Neural progenitor cell (in vitro differentiated cells): ENCODE measurements at regions not wholly inside any gene's neighbourhood (a gene's known extent, or its start where the extent isn't known, plus 50 kb on each side); places are given as distances from the start of the nearest gene placed in this dataset.

ENCODE experiments used
- DNase-seq: peaks from one replicate; pipeline ENCODE4 v3.0.0-alpha.2; 2016; ENCODE audit warnings: low spot score
- H2AFZ ChIP-seq: fragments of 200-600 bp; sonication (generic); replicated peaks from 2 replicates; pipeline ENCODE4 v1.6.1; 2016; ENCODE audit warnings: antibody characterized with exemption
- H3F3A ChIP-seq: fragments of 200-600 bp; sonication (generic); 2 replicates; pipeline ENCODE4 v1.6.1; 2016; ENCODE audit warnings: antibody characterized with exemption, low read depth
- H3K27ac ChIP-seq: fragments of 200-600 bp; sonication (generic); 2 replicates; pipeline ENCODE4 v1.5.1; 2016; ENCODE audit warnings: mild to moderate bottlenecking
- H3K27me3 ChIP-seq: fragments of 200-600 bp; sonication (generic); 2 replicates; pipeline ENCODE4 v1.6.1; 2016; ENCODE audit warnings: mild to moderate bottlenecking, moderate library complexity
- H3K36me3 ChIP-seq: fragments of 200-600 bp; sonication (generic); 2 replicates; pipeline ENCODE4 v1.5.1; 2016
- H3K4me1 ChIP-seq: fragments of 200-600 bp; sonication (generic); 2 replicates; pipeline ENCODE4 v1.6.1; 2016; ENCODE audit warnings: mixed run types
- H3K4me2 ChIP-seq: fragments of 200-600 bp; sonication (generic); 2 replicates; pipeline ENCODE4 v1.6.1; 2016
- H3K4me3 ChIP-seq: fragments of 200-600 bp; sonication (generic); 2 replicates; pipeline ENCODE4 v1.5.1; 2016
- H3K79me2 ChIP-seq: fragments of 200-600 bp; sonication (generic); 2 replicates; pipeline ENCODE4 v1.6.1; 2016; ENCODE audit warnings: low read depth
- H3K9ac ChIP-seq: fragments of 200-600 bp; sonication (generic); 2 replicates; pipeline ENCODE4 v1.6.1; 2016
- H3K9me3 ChIP-seq: fragments of 200-600 bp; sonication (generic); 2 replicates; pipeline ENCODE4 v1.5.1; 2016; ENCODE audit warnings: low read depth
- H4K20me1 ChIP-seq: fragments of 200-600 bp; sonication (generic); 2 replicates; pipeline ENCODE4 v1.6.1; 2016; ENCODE audit warnings: low read depth
- H3K27ac Mint-ChIP-seq: 3 replicates; pipeline ENCODE4 v1.8.0; 2021; ENCODE audit warnings: mixed read lengths
- H3K27me3 Mint-ChIP-seq: 2 replicates; pipeline ENCODE4 v1.8.0; 2022; ENCODE audit warnings: low read depth, mild to moderate bottlenecking, inconsistent platforms, moderate library complexity, mixed read lengths; ENCODE audit not compliant: insufficient read depth
- H3K36me3 Mint-ChIP-seq: 3 replicates; pipeline ENCODE4 v1.8.0; 2021; ENCODE audit warnings: mixed read lengths
- H3K4me1 Mint-ChIP-seq: 3 replicates; pipeline ENCODE4 v1.8.0; 2021; ENCODE audit warnings: mixed read lengths
- H3K4me3 Mint-ChIP-seq: 3 replicates; pipeline ENCODE4 v1.8.0; 2021; ENCODE audit warnings: mild to moderate bottlenecking, moderate library complexity, mixed read lengths
- H3K9me3 Mint-ChIP-seq: 3 replicates; pipeline ENCODE4 v1.8.0; 2020; ENCODE audit warnings: mixed read lengths
- CTCF ChIP-seq: fragments of 200-600 bp; sonication (generic); IDR thresholded peaks from 2 replicates; pipeline ENCODE4 v1.5.1; 2017; ENCODE audit warnings: antibody characterized with exemption, mild to moderate bottlenecking
- EZH2 ChIP-seq: fragments of 200-600 bp; sonication (generic); IDR thresholded peaks from 2 replicates; pipeline ENCODE4 v1.6.1; 2017; ENCODE audit warnings: antibody characterized with exemption, mild to moderate bottlenecking, moderate library complexity
- EZH2phosphoT487 ChIP-seq: fragments of 200-600 bp; sonication (generic); IDR thresholded peaks from 2 replicates; pipeline ENCODE4 v1.6.1; 2017; ENCODE audit warnings: antibody characterized with exemption

DNA sequence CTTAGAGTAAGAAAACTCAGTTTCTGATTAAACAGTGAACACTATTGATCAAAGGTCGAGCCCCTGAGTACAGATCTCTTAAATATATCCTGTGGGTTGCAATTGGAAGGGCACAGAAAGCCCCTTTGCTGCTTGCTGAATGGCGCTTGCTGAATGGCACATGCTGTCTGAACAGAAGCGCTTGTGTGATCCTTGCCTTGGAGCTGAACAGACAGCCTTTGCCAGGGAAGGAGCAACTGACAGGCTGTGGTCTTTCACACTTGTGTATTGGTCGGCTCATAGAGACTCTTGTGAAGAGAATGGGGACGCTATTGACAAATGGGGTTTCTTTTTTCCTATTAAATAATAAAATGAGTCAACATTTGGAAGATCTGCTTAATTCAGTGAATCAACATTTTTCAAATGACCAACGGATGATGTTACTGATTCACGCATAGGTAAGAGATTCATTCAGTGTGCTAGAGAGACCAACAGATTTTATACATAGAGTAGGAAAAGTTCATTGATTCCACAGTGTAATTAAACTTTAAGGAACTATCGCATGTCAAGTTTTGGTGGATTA lies 99.4 kb upstream of the TNS3 start:
- TF ChIP-seq CTCF, result no peak
- no peak for TF ChIP-seq EZH2
- Histone ChIP-seq H3K9ac (no peak overlapping the region), H2AFZ (no peak overlapping the region), H4K20me1 (no peaks in the 10 kb centered on the region), H3K4me1 (peaks cover 24% of the 10 kb centered on the region), H3K36me3 (no peaks in the 10 kb centered on the region), H3K9me3 (no peaks in the 10 kb centered on the region), H3K27me3 (no peaks in the 10 kb centered on the region), H3F3A (peaks cover 10% of the 10 kb centered on the region), H3K27ac (no peak overlapping the region), H3K4me2 (no peak overlapping the region), H3K4me3 (no peak overlapping the region), H3K79me2 (no peaks in the 10 kb centered on the region)
- H3K4me3 Mint-ChIP-seq, result no peak overlapping the region
- no peaks in the 10 kb centered on the region for H3K36me3 Mint-ChIP-seq
- peaks cover 6% of the 10 kb centered on the region for H3K27me3 Mint-ChIP-seq
- H3K4me1 Mint-ChIP-seq, result peaks cover 8% of the 10 kb centered on the region
- peaks cover 4% of the 10 kb centered on the region for H3K9me3 Mint-ChIP-seq
- DNase-seq, result no peak
- H3K27ac Mint-ChIP-seq, result no peak overlapping the region

DNA sequence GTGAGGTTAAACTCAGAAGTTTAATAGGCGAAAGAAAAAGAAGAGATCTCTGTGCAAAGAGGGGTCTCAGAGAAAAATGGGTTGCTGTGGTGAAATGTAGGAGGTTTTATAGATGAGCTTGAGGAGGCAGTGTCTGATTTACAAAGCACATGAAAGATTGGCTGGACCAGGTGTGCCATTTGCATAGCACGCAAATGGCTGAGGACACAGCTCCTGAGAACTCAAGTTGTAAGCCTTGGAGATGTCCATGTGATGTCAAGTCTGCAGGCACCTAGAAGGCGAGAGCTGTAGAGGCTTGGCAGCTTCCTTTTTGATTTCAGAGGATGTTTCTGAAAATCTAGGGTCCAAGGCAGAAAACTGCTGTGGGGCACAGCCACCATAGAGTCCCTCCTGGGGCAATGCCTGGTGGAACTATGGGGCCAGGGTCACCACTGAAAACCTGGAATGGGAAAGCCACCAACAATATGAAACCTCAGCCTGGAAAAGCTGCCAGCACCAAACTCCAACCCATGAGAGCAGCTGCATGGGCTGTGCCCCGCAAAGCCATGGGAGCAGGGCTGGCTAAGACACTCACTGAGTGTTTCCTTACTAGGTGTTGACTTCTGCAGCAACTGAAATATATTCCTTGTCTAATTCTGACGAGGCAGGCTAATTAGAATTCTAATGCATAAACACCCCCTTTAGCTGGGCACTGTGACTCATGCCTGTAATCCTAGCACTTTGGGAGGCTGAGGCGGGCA lies 96.9 kb upstream of the TNS3 start:
- no peaks in the 10 kb centered on the region for H3K36me3 ChIP-seq
- Mint-ChIP-seq H3K9me3 (peaks cover 4% of the 10 kb centered on the region), H3K4me1 (peaks cover 8% of the 10 kb centered on the region), H3K27me3 (peaks cover 6% of the 10 kb centered on the region), H3K36me3 (no peaks in the 10 kb centered on the region), H3K27ac (peak overlapping the region; percentile 15), H3K4me3 (no peak overlapping the region)
- no peaks in the 10 kb centered on the region for H3K79me2 ChIP-seq
- H3K4me3 ChIP-seq, result no peak overlapping the region
- peaks cover 24% of the 10 kb centered on the region for H3K4me1 ChIP-seq
- no peak for TF ChIP-seq EZH2
- DNase-seq, result no peak
- H3F3A ChIP-seq, result peaks cover 10% of the 10 kb centered on the region
- H3K27me3 ChIP-seq, result no peaks in the 10 kb centered on the region
- no peak overlapping the region for H3K4me2 ChIP-seq
- no peaks in the 10 kb centered on the region for H4K20me1 ChIP-seq
- H3K9me3 ChIP-seq, result no peaks in the 10 kb centered on the region
- H2AFZ ChIP-seq, result no peak overlapping the region
- no peak overlapping the region for H3K9ac ChIP-seq
- H3K27ac ChIP-seq, result no peak overlapping the region

DNA sequence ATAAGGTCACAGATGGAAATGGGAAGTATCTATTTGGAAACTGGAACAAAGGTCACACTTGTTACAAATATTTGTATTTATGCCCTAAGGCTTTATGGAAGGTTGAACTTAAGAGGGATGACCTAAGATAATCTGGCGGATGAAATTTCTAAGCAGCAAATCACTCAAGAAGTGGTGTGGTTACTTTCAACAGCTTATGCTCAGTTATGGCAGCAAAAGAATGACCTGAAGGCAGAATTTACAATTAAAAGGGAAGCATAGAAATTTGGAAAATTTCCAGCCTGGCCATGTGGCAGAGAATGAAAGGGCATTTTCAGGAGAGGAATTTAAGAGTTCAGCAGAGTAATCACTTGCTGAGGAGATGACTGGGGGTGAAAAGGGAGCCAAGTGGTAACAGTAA lies 95.8 kb upstream of the TNS3 start:
- DNase-seq, result no peak
- Histone ChIP-seq H4K20me1 (no peaks in the 10 kb centered on the region), H3K27me3 (no peaks in the 10 kb centered on the region), H3K36me3 (no peaks in the 10 kb centered on the region), H3K4me3 (no peak overlapping the region), H3K9me3 (no peaks in the 10 kb centered on the region), H3K9ac (no peak overlapping the region), H3K79me2 (no peaks in the 10 kb centered on the region), H3K4me1 (peaks cover 31% of the 10 kb centered on the region), H3F3A (peaks cover 20% of the 10 kb centered on the region), H3K4me2 (no peak overlapping the region), H2AFZ (no peak overlapping the region), H3K27ac (no peak overlapping the region)
- no peak overlapping the region for H3K27ac Mint-ChIP-seq
- peaks cover 9% of the 10 kb centered on the region for H3K27me3 Mint-ChIP-seq
- H3K36me3 Mint-ChIP-seq, result no peaks in the 10 kb centered on the region
- no peak overlapping the region for H3K4me3 Mint-ChIP-seq
- peaks cover 11% of the 10 kb centered on the region for H3K4me1 Mint-ChIP-seq
- peaks cover 4% of the 10 kb centered on the region for H3K9me3 Mint-ChIP-seq
- TF ChIP-seq EZH2, result no peak
- TF ChIP-seq CTCF, result no peak
- TF ChIP-seq EZH2phosphoT487, result no peak

DNA sequence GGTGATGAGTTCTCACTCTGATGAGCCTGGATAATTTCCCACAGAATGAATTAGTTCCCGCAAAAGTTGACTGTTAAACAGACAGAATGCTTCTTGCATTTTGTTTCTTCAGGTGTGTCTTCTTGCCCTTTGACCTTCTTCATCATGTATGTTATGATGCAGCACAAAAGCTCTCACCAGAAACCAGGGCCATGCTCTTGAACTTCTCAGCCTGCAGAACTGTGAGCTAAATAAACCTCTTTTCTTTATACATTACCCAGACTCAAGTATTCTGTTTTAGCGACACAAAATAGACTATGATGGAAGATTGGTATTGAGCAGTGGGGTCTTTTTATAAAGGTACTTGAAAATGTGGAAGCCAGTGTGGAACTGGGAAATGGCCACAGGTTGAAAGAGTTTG lies 95.2 kb upstream of the TNS3 start:
- Histone ChIP-seq H4K20me1 (no peaks in the 10 kb centered on the region), H3K4me1 (peaks cover 35% of the 10 kb centered on the region), H3K36me3 (no peaks in the 10 kb centered on the region), H3K9me3 (no peaks in the 10 kb centered on the region), H3K9ac (no peak overlapping the region), H3K27ac (no peak overlapping the region), H2AFZ (no peak overlapping the region), H3K4me3 (no peak overlapping the region), H3K79me2 (no peaks in the 10 kb centered on the region), H3K27me3 (no peaks in the 10 kb centered on the region), H3F3A (peaks cover 21% of the 10 kb centered on the region), H3K4me2 (no peak overlapping the region)
- TF ChIP-seq CTCF (no peak), EZH2 (no peak), EZH2phosphoT487 (no peak)
- Mint-ChIP-seq H3K27me3 (peaks cover 5% of the 10 kb centered on the region), H3K27ac (no peak overlapping the region), H3K4me1 (peaks cover 11% of the 10 kb centered on the region), H3K4me3 (no peak overlapping the region), H3K36me3 (no peaks in the 10 kb centered on the region), H3K9me3 (peaks cover 4% of the 10 kb centered on the region)
- DNase-seq, result no peak
